Suprapubic skin (tissue), 4 donors: ENCODE measurements at regions not wholly inside any gene's neighbourhood (a gene's known extent, or its start where the extent isn't known, plus 50 kb on each side); places are given as distances from the start of the nearest gene placed in this dataset.

ENCODE experiments used
- DNase-seq, 2 donors: peaks; one replicate each; pipeline ENCODE4 v3.0.0-alpha.2; 2019; ENCODE audit warnings: low spot score in 2 of 2
- H3K27ac ChIP-seq: fragments of 200-600 bp; sonication (generic); one replicate; pipeline ENCODE4 v1.5.1; 2019
- H3K27me3 ChIP-seq: fragments of 200-600 bp; sonication (generic); one replicate; pipeline ENCODE4 v1.5.1; 2019
- H3K36me3 ChIP-seq: fragments of 200-600 bp; sonication (generic); one replicate; pipeline ENCODE4 v1.5.1; 2019
- H3K4me1 ChIP-seq: fragments of 200-600 bp; sonication (generic); one replicate; pipeline ENCODE4 v1.5.1; 2019
- H3K4me3 ChIP-seq: fragments of 200-600 bp; sonication (generic); one replicate; pipeline ENCODE4 v1.5.1; 2019; ENCODE audit warnings: mild to moderate bottlenecking
- H3K9me3 ChIP-seq: fragments of 200-600 bp; sonication (generic); one replicate; pipeline ENCODE4 v1.5.1; 2019
- CTCF ChIP-seq, 2 donors: fragments of 200-600 bp in 1 of 2; fragments of 450-650 bp in 1 of 2; sonication (generic) in 1 of 2; IDR thresholded peaks; one replicate each; pipeline ENCODE4 v1.5.1; 2016 to 2019; ENCODE audit warnings: antibody characterized with exemption in 2 of 2, mild to moderate bottlenecking in 1 of 2, moderate library complexity in 1 of 2
- EP300 ChIP-seq: sonication (generic); formaldehyde crosslinking; IDR thresholded peaks from one replicate; pipeline ENCODE4 v1.6.1; 2017; ENCODE audit warnings: antibody characterized with exemption
- POLR2A ChIP-seq, 2 donors: fragments of 450-650 bp; IDR thresholded peaks; one replicate each; pipeline ENCODE4 v1.6.1; 2017; ENCODE audit warnings: antibody characterized with exemption in 2 of 2, mild to moderate bottlenecking in 2 of 2, moderate library complexity in 2 of 2
- POLR2AphosphoS5 ChIP-seq, 3 donors: sonication (generic); formaldehyde crosslinking; IDR thresholded peaks; one replicate each; pipeline ENCODE4 v1.6.1; 2017; ENCODE audit warnings: antibody characterized with exemption in 3 of 3
- WGBS: methylation state at CpG from one replicate; pipeline ENCODE4 v1.1.5; 2018; 5-methylcytosine and 5-hydroxymethylcytosine counted together

GRCh38 chr9:108182950-108183381 is 672.8 kb downstream of the ACTL7B start:
- no peak for TF ChIP-seq EP300
- no peak for TF ChIP-seq POLR2A (IDR thresholded peaks at IDR 0.05)
- no peak for TF ChIP-seq CTCF (IDR thresholded peaks at IDR 0.05)
- no peak for TF ChIP-seq POLR2AphosphoS5 (IDR thresholded peaks at IDR 0.05)
- Histone ChIP-seq H3K27me3 (no peaks in the 10 kb centered on the region), H3K36me3 (no peaks in the 10 kb centered on the region), H3K27ac (no peak overlapping the region), H3K9me3 (no peaks in the 10 kb centered on the region), H3K4me1 (peaks cover 46% of the 10 kb centered on the region), H3K4me3 (no peak overlapping the region)
- no peak for DNase-seq
- 77% methylated on average over 5 of the region's 5 CpGs for WGBS

DNA sequence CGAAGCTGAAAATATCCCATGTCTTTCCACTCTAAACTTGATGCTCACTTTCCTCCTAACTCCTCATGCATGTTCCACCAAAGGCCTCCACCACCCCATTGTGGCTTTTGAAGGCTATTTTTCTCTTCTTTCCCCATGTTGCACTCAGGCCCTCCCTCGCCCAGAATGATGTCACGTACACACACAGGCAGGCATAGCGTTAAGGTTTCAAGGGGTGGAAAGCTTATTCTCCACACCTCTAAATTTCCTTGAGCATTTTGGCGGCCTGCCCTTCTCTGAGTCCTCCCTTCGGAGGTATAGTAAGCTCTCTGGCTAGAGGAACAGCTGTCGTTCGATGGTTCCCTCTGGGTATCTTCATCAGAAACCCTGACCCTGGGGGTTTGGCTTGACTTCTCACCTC is 673.5 kb downstream of the ACTL7B start:
- TF ChIP-seq POLR2A (IDR thresholded peaks at IDR 0.05): no peak
- no peak for TF ChIP-seq POLR2AphosphoS5 (IDR thresholded peaks at IDR 0.05)
- no peak for TF ChIP-seq CTCF (IDR thresholded peaks at IDR 0.05)
- TF ChIP-seq EP300: no peak
- H3K9me3 ChIP-seq: no peaks in the 10 kb centered on the region
- no peaks in the 10 kb centered on the region for H3K36me3 ChIP-seq
- no peak overlapping the region for H3K4me3 ChIP-seq
- H3K27me3 ChIP-seq: no peaks in the 10 kb centered on the region
- DNase-seq: no peak
- peaks cover 46% of the 10 kb centered on the region for H3K4me1 ChIP-seq
- no peak overlapping the region for H3K27ac ChIP-seq
- 65% methylated on average over 8 of the region's 8 CpGs for WGBS

DNA sequence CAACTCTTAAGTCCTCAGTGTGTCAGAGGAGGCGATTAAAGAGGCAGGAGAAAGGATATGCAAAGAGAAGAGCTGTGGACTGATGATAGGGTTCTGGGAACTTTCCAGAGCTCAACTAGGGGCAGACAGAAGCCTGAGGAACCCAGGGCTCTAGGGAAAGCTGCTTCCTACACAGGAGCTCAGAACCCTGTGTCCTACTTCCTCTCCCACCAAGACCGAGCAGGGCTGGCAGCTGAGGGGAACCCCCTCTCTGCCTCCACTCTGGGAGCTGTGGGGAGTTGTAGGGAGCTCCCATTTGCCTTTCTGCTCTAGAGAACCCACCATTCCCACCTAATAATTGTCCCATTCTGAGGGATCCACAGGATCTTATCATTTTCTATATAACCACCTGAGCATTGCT is 674.3 kb downstream of the ACTL7B start:
- 88% methylated on average over 2 of the region's 2 CpGs for WGBS

DNA sequence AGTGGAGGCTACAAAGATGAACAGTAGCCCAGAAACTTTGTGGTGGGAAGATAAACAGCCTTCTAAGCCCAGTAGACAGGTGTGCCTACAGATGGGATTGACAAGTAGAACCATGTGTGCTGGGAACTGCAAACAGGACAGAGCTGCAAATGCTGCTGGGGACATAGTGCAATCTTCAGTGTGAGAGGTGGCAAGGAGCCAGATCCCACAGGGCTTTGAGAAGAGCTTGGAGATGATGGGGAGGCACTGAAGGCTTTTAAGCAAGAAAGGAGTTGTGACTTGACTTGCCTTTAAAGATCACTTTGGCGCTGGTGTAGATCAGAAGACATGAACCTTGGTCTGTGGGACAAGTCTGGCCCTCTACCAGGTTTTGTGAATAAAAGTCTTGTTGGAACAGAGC is 675.2 kb downstream of the ACTL7B start:
- Histone ChIP-seq H3K27me3 (no peaks in the 10 kb centered on the region), H3K4me3 (no peak overlapping the region), H3K27ac (peak overlapping the region; percentile 53), H3K4me1 (peaks cover 40% of the 10 kb centered on the region), H3K9me3 (no peaks in the 10 kb centered on the region), H3K36me3 (no peaks in the 10 kb centered on the region)
- TF ChIP-seq EP300 (no peak), POLR2AphosphoS5 (IDR thresholded peaks at IDR 0.05) (no peak), POLR2A (IDR thresholded peaks at IDR 0.05) (no peak), CTCF (IDR thresholded peaks at IDR 0.05) (no peak)
- 73% methylated on average over 1 of the region's 1 CpG for WGBS
- DNase-seq: no peak

More for the DNA sequence above, 674.3 kb downstream of the ACTL7B start:
- no peak for DNase-seq
- no peaks in the 10 kb centered on the region for H3K9me3 ChIP-seq
- no peak overlapping the region for H3K27ac ChIP-seq
- no peaks in the 10 kb centered on the region for H3K27me3 ChIP-seq
- H3K4me1 ChIP-seq: peaks cover 40% of the 10 kb centered on the region
- no peak for TF ChIP-seq CTCF (IDR thresholded peaks at IDR 0.05)
- TF ChIP-seq EP300: no peak
- TF ChIP-seq POLR2A (IDR thresholded peaks at IDR 0.05): no peak
- TF ChIP-seq POLR2AphosphoS5 (IDR thresholded peaks at IDR 0.05): no peak
- no peak overlapping the region for H3K4me3 ChIP-seq
- H3K36me3 ChIP-seq: no peaks in the 10 kb centered on the region

DNA sequence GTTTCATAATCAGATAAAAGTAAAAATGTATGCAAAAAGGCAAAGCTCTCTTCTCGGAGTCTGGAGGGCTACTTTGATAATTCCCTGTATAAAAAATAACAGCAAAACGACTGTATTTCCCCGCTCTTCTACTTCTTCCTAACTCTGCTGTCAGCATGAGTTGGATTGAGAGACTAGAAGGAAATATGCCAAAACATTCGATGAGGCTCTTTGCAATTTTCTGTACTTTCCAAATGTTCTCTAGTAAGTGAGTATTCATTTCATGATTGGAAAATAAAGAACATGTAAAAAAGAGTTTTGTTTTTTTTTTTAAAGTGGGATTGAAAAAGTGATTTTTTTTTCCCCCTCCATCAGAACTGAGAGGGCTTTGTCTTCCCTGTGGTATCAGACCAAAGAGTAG is 677.5 kb downstream of the ACTL7B start:
- Histone ChIP-seq H3K4me3 (no peak overlapping the region), H3K9me3 (no peaks in the 10 kb centered on the region), H3K27ac (peak overlapping the region; percentile 48), H3K4me1 (peaks cover 27% of the 10 kb centered on the region), H3K36me3 (no peaks in the 10 kb centered on the region), H3K27me3 (no peaks in the 10 kb centered on the region)
- no peak for DNase-seq
- TF ChIP-seq EP300 (no peak), CTCF (IDR thresholded peaks at IDR 0.05) (no peak), POLR2AphosphoS5 (IDR thresholded peaks at IDR 0.05) (no peak), POLR2A (IDR thresholded peaks at IDR 0.05) (no peak)
- 62% methylated on average over 4 of the region's 4 CpGs for WGBS
